Fibroblast of lung (primary cell): ENCODE measurements at regions not wholly inside any gene's neighbourhood (a gene's known extent, or its start where the extent isn't known, plus 50 kb on each side); places are given as distances from the start of the nearest gene placed in this dataset.

Experiments
- EZH2 ChIP-seq: IDR thresholded peaks from 2 replicates; pipeline ENCODE4 v1.5.1; 2012; ENCODE audit warnings: low read length, control low read depth, mild to moderate bottlenecking; ENCODE audit errors: missing control alignments
- TF ChIP-seq, protein P1 (sequence below), 2 donors: IDR thresholded peaks in 1 of 2; conservative IDR thresholded peaks in 1 of 2; 1 replicate in 1 of 2; 2 replicates in 1 of 2; pipeline ENCODE4 v1.5.1; 2011 to 2012; ENCODE audit warnings: low read length in 2 of 2, control low read depth in 1 of 2, inconsistent platforms in 1 of 2, low read depth in 1 of 2, mild to moderate bottlenecking in 1 of 2

DNA sequence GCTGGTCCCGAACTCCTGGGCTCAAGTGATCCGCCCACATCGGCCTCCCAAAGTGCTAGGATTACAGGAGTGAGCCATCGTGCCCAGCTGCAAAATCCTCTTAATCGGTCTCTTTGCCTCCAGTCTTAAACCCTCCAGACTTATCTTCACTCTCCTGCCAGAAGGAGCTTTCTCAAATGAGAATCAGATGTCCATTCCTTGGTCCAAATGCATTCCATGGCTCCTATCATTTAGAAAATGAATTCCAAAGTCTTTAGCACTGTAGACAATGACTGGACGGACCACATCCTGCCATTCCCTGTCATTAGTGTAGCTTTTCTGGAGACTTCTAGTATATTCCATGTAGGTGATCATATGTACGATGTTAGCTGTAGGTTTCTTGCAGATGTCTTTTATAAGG is 141.9 kb downstream of the ID4 start:
- TF ChIP-seq, protein P1, sequence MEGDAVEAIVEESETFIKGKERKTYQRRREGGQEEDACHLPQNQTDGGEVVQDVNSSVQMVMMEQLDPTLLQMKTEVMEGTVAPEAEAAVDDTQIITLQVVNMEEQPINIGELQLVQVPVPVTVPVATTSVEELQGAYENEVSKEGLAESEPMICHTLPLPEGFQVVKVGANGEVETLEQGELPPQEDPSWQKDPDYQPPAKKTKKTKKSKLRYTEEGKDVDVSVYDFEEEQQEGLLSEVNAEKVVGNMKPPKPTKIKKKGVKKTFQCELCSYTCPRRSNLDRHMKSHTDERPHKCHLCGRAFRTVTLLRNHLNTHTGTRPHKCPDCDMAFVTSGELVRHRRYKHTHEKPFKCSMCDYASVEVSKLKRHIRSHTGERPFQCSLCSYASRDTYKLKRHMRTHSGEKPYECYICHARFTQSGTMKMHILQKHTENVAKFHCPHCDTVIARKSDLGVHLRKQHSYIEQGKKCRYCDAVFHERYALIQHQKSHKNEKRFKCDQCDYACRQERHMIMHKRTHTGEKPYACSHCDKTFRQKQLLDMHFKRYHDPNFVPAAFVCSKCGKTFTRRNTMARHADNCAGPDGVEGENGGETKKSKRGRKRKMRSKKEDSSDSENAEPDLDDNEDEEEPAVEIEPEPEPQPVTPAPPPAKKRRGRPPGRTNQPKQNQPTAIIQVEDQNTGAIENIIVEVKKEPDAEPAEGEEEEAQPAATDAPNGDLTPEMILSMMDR (conservative IDR thresholded peaks at IDR 0.05 in 1 of 2, IDR thresholded peaks at IDR 0.05 in 1 of 2; ENCODE audit: low read depth in 1 of 2, low read length in 2 of 2), result no peak
- TF ChIP-seq EZH2, result no peak
